Neural progenitor cell (in vitro differentiated cells): ENCODE measurements at regions not wholly inside any gene's neighbourhood (a gene's known extent, or its start where the extent isn't known, plus 50 kb on each side); places are given as distances from the start of the nearest gene placed in this dataset.
"Not testable (repeated sequence)": the region's sequence is repeated elsewhere in the genome, so short reads cannot be mapped to it uniquely, and the experiment has no call there.

Source experiments
- EZH2 ChIP-seq: fragments of 200-600 bp; sonication (generic); IDR thresholded peaks from 2 replicates; pipeline ENCODE4 v1.6.1; 2017; ENCODE audit warnings: antibody characterized with exemption, mild to moderate bottlenecking, moderate library complexity
- EZH2phosphoT487 ChIP-seq: fragments of 200-600 bp; sonication (generic); IDR thresholded peaks from 2 replicates; pipeline ENCODE4 v1.6.1; 2017; ENCODE audit warnings: antibody characterized with exemption
- TF ChIP-seq, protein P1 (sequence below): fragments of 200-600 bp; sonication (generic); IDR thresholded peaks from 2 replicates; pipeline ENCODE4 v1.5.1; 2017; ENCODE audit warnings: antibody characterized with exemption, mild to moderate bottlenecking

DNA sequence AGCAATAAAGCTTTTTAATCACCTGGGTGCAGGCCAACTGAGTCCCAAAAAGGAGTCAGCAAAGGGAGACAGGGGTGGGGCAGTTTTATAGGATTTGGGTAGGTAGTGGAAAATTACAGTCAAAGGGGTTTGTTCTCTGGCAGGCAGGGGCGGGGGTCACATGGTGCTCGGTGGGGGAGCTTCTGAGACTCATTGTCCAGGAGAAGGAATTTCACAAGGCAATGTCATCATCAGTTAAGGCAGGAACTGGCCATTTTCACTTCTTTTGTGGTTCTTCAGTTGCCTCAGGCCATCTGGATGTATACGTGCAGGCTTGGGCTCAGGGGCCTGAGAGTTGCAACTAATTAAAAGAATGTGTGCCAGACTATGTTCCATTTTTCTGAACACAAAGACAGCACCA is 147.5 kb upstream of the SCN7A start:
- TF ChIP-seq, protein P1, sequence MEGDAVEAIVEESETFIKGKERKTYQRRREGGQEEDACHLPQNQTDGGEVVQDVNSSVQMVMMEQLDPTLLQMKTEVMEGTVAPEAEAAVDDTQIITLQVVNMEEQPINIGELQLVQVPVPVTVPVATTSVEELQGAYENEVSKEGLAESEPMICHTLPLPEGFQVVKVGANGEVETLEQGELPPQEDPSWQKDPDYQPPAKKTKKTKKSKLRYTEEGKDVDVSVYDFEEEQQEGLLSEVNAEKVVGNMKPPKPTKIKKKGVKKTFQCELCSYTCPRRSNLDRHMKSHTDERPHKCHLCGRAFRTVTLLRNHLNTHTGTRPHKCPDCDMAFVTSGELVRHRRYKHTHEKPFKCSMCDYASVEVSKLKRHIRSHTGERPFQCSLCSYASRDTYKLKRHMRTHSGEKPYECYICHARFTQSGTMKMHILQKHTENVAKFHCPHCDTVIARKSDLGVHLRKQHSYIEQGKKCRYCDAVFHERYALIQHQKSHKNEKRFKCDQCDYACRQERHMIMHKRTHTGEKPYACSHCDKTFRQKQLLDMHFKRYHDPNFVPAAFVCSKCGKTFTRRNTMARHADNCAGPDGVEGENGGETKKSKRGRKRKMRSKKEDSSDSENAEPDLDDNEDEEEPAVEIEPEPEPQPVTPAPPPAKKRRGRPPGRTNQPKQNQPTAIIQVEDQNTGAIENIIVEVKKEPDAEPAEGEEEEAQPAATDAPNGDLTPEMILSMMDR, result not testable (repeated sequence)
- TF ChIP-seq EZH2, EZH2phosphoT487: not testable (repeated sequence)
